K562 (cell line): ENCODE measurements at regions not wholly inside any gene's neighbourhood (a gene's known extent, or its start where the extent isn't known, plus 50 kb on each side); places are given as distances from the start of the nearest gene placed in this dataset.

Source experiments
- ATAC-seq: fragments of 200-7000 bp; cut with Tn5 transposase; 3 replicates; pipeline ENCODE4 v1.9.1; 2020; ENCODE audit warnings: moderate library complexity
- BruUV-seq: library from RNA; stranded (reverse); fragments of 400-500 nt; replicated peaks from 2 replicates; lab custom pipeline; 2021; lab: Mats Ljungman, UMichigan
- CTCF ChIA-PET: fragments of 300-600 bp; formaldehyde crosslinking; extraction: SDS; loops from one replicate; lab custom pipeline; 2021; ENCODE audit warnings: low intra/inter-chr PET ratio; lab: Yijun Ruan, JAX
- POLR2A ChIA-PET: fragments of 300-600, 350-650 bp; sonication (Branson Sonifier 250); formaldehyde crosslinking; extraction: SDS; loops from one replicate; lab custom pipeline; 2021; ENCODE audit warnings: antibody characterized with exemption, inconsistent platforms; lab: Yijun Ruan, JAX
- DNase-seq, 4 experiments: peaks; one replicate each; pipeline versions ENCODE4 v3.0.0 to v3.0.0-alpha.2; 2011 to 2018; ENCODE audit warnings: low spot score in 3 of 4, mixed read lengths in 3 of 4; ENCODE audit errors: extremely low read depth in 1 of 4
- FAIRE-seq: peaks from 2 replicates; lab custom pipeline; 2011; peaks lifted over from hg19 to GRCh38; lab: Jason Lieb, UNC
- H2AFZ ChIP-seq: 2 replicates; pipeline ENCODE4 v1.6.0; 2011; ENCODE audit warnings: low read depth, low read length, control low read depth, inconsistent platforms
- H3K27ac ChIP-seq: fragments of 200-600 bp; 3 replicates; pipeline ENCODE4 v1.8.0; 2011; ENCODE audit warnings: low read depth, mild to moderate bottlenecking, control low read depth, inconsistent platforms, low read length, moderate library complexity, mixed read lengths; ENCODE audit errors: extremely low read depth
- H3K27me3 ChIP-seq, 2 experiments: fragments of 300-600 bp in 1 of 2; 2 replicates in 1 of 2; 3 replicates in 1 of 2; pipeline versions ENCODE4 v1.6.0 to v1.8.0; 2011; ENCODE audit warnings: inconsistent platforms in 2 of 2, low read length in 2 of 2, mild to moderate bottlenecking in 1 of 2, mixed read lengths in 1 of 2, moderate library complexity in 1 of 2; ENCODE audit not compliant: control insufficient read depth in 2 of 2, insufficient read depth in 2 of 2
- H3K36me3 ChIP-seq: fragments of 300-600 bp; 3 replicates; pipeline ENCODE4 v1.8.0; 2011; ENCODE audit warnings: mild to moderate bottlenecking, low read length, inconsistent platforms; ENCODE audit not compliant: control insufficient read depth, insufficient read depth
- H3K4me1 ChIP-seq, 2 experiments: fragments of 200-600 bp in 1 of 2; replicated peaks in 1 of 2; 2 replicates in 1 of 2; 3 replicates in 1 of 2; pipeline versions ENCODE4 v1.5.1 to v1.8.0; 2011; ENCODE audit warnings: inconsistent platforms in 2 of 2, low read length in 2 of 2, mild to moderate bottlenecking in 1 of 2, mixed read lengths in 1 of 2, moderate library complexity in 1 of 2; ENCODE audit not compliant: control insufficient read depth in 2 of 2, insufficient read depth in 2 of 2
- H3K4me2 ChIP-seq: 2 replicates; pipeline ENCODE4 v1.6.1; 2011; ENCODE audit warnings: low read length, control low read depth, inconsistent platforms, mixed read lengths; ENCODE audit not compliant: insufficient read depth
- H3K4me3 ChIP-seq: fragments of 200-600 bp; sonication (generic), shearing (Covaris generic); 2 replicates; pipeline ENCODE4 v1.5.1; 2016; ENCODE audit warnings: control low read depth, inconsistent platforms
- H3K79me2 ChIP-seq: fragments of 200-600 bp; 3 replicates; pipeline ENCODE4 v1.8.0; 2011; ENCODE audit warnings: low read length, inconsistent platforms; ENCODE audit not compliant: control insufficient read depth, insufficient read depth
- H3K9ac ChIP-seq, 2 experiments: 2 replicates each; pipeline versions ENCODE4 v1.6.0 to v1.6.1; 2011; ENCODE audit warnings: low read depth in 2 of 2, low read length in 2 of 2, control low read depth in 1 of 2, inconsistent platforms in 1 of 2, mild to moderate bottlenecking in 1 of 2, mixed read lengths in 1 of 2; ENCODE audit not compliant: insufficient read depth in 1 of 2
- H3K9me1 ChIP-seq: one replicate; pipeline ENCODE4 v1.6.0; 2011; ENCODE audit warnings: inconsistent platforms, mild to moderate bottlenecking, low read length, moderate library complexity; ENCODE audit not compliant: control insufficient read depth, insufficient read depth
- H3K9me3 ChIP-seq: replicated peaks from 2 replicates; pipeline ENCODE4 v1.5.1; 2011; ENCODE audit warnings: low read depth, low read length, inconsistent platforms; ENCODE audit not compliant: control insufficient read depth, insufficient read depth
- H4K20me1 ChIP-seq: replicated peaks from 2 replicates; pipeline ENCODE4 v1.6.1; 2011; ENCODE audit warnings: low read length, inconsistent platforms, mixed read lengths; ENCODE audit not compliant: control insufficient read depth, insufficient read depth
- BRF2 ChIP-seq: IDR thresholded peaks from 3 replicates; pipeline ENCODE4 v1.6.1; 2011; ENCODE audit warnings: borderline replicate concordance, mild to moderate bottlenecking; ENCODE audit not compliant: insufficient read length, insufficient read depth
- CHCHD3 ChIP-seq: fragments of 250-450 bp; sonication (Bioruptor Pico); IDR thresholded peaks from 2 replicates; pipeline ENCODE4 v2.1.2; 2022; ENCODE audit warnings: mild to moderate bottlenecking
- FOXJ3 ChIP-seq: sonication (generic); formaldehyde crosslinking; IDR thresholded peaks from 2 replicates; pipeline ENCODE4 v1.4.0; 2020; ENCODE audit warnings: mild to moderate bottlenecking, missing genetic modification reagents
- HDAC8 ChIP-seq: fragments of 450-650 bp; IDR thresholded peaks from 2 replicates; pipeline ENCODE4 v1.6.1; 2016; ENCODE audit warnings: mild to moderate bottlenecking, missing genetic modification characterization, moderate library complexity, missing compliant biosample characterization
- JUND ChIP-seq, 2 experiments: IDR thresholded peaks; 2 replicates in 1 of 2; 3 replicates in 1 of 2; pipeline ENCODE4 v1.6.1; 2011; ENCODE audit warnings: borderline replicate concordance in 2 of 2, low read depth in 2 of 2, low read length in 2 of 2, improper control_type of control experiment in 1 of 2, missing biosample characterization in 1 of 2, missing genetic modification characterization in 1 of 2, missing genetic modification reagents in 1 of 2
- PHTF2 ChIP-seq: fragments of 250-450 bp; sonication (Bioruptor Pico); IDR thresholded peaks from 2 replicates; pipeline ENCODE4 v1.5.0; 2021; ENCODE audit warnings: mild to moderate bottlenecking
- RBBP5 ChIP-seq: fragments of 200-600 bp; sonication (generic); IDR thresholded peaks from 2 replicates; pipeline ENCODE4 v1.6.1; 2012; ENCODE audit warnings: borderline replicate concordance, mild to moderate bottlenecking, low read length, control low read depth, inconsistent platforms; ENCODE audit not compliant: insufficient read depth, poor library complexity, severe bottlenecking
- SMARCB1 ChIP-seq: IDR thresholded peaks from 2 replicates; pipeline ENCODE4 v1.6.1; 2011; ENCODE audit warnings: improper control_type of control experiment, low read depth; ENCODE audit not compliant: insufficient read length
- TAF1 ChIP-seq: IDR thresholded peaks from 2 replicates; pipeline ENCODE4 v1.6.1; 2011; ENCODE audit warnings: mild to moderate bottlenecking, low read length, moderate library complexity; ENCODE audit not compliant: insufficient read depth, control insufficient read depth, severe bottlenecking; ENCODE audit errors: extremely low read depth
- ZC3H4 ChIP-seq: sonication (generic); formaldehyde crosslinking; IDR thresholded peaks from 2 replicates; pipeline ENCODE4 v1.9.0; 2021; ENCODE audit warnings: missing genetic modification reagents, borderline replicate concordance
- ZNF316 ChIP-seq: fragments of 450-650 bp; IDR thresholded peaks from 2 replicates; pipeline ENCODE4 v1.6.1; 2016
- ZNF696 ChIP-seq: fragments of 250-450 bp; sonication (Bioruptor Pico); conservative IDR thresholded peaks from 2 replicates; pipeline ENCODE4 v1.4.0; 2020; ENCODE audit warnings: mild to moderate bottlenecking, moderate library complexity
- WGBS: fragments of 100-300 bp; shearing (Covaris generic); methylation state at CpG from one replicate; pipeline ENCODE4 v1.1.6; 2016; ENCODE audit warnings: low coverage, mixed read lengths; ENCODE audit not compliant: insufficient coverage; ENCODE audit errors: missing lambda C conversion rate; 5-methylcytosine and 5-hydroxymethylcytosine counted together
- in situ Hi-C: fragments of 300-500 bp; cut with MboI; formaldehyde crosslinking; loops from 4 replicates; pipeline ENCODE4 v1.15.0; 2018; ENCODE audit warnings: inconsistent platforms, mixed read lengths
- intact Hi-C: fragments of 100-400 bp; cut with micrococcal nuclease; formaldehyde crosslinking; loops from 2 replicates; pipeline ENCODE4 v1.14.2; 2022

GRCh38 chr15:47401427-47401826, 315.9 kb upstream of the SEMA6D start:
- no peaks in the 10 kb centered on the region for H3K36me3 ChIP-seq
- H2AFZ ChIP-seq = no peak overlapping the region
- H3K27ac ChIP-seq = no peak overlapping the region
- 0% methylated on average over 3 of the region's 3 CpGs for WGBS
- H3K9ac ChIP-seq = no peak overlapping the region
- POLR2A ChIA-PET = no interaction called here
- H3K4me2 ChIP-seq = no peak overlapping the region
- no peaks in the 10 kb centered on the region for H3K9me1 ChIP-seq
- no TSS peak for BruUV-seq
- intact Hi-C loops = no loop called here
- DNase-seq (no peak), ATAC-seq (no peak), FAIRE-seq (no peak)
- no peaks in the 10 kb centered on the region for H3K79me2 ChIP-seq
- CTCF ChIA-PET = no interaction called here
- no peaks in the 10 kb centered on the region for H4K20me1 ChIP-seq
- TF ChIP-seq BRF2 (no peak), JUND (IDR thresholded peaks at IDR 0.05; ENCODE audit: borderline replicate concordance, low read depth, low read length) (no peak), JUND (tag; IDR thresholded peaks at IDR 0.05; ENCODE audit: borderline replicate concordance, low read depth, low read length) (no peak), ZC3H4 (CRISPR knock-in tag) (no peak), ZNF696 (no peak), HDAC8 (tag) (no peak), CHCHD3 (CRISPR knock-in tag) (no peak), SMARCB1 (no peak), PHTF2 (CRISPR knock-in tag) (no peak), TAF1 (no peak), ZNF316 (no peak), FOXJ3 (no peak), RBBP5 (no peak)
- in situ Hi-C loops = no loop called here
- no peaks in the 10 kb centered on the region for H3K4me1 ChIP-seq
- H3K27me3 ChIP-seq = no peaks in the 10 kb centered on the region
- no peak overlapping the region for H3K4me3 ChIP-seq
- no peaks in the 10 kb centered on the region; the same call in 1 of the 2 replicates for H3K9me3 ChIP-seq
